Pancreas (tissue), 10 donors: ENCODE measurements at regions not wholly inside any gene's neighbourhood (a gene's known extent, or its start where the extent isn't known, plus 50 kb on each side); places are given as distances from the start of the nearest gene placed in this dataset.

Experiments
- ATAC-seq, 4 donors: fragments of 200-7000 bp; cut with Tn5 transposase; one replicate each; pipeline versions ENCODE4 v1.8.0 to v1.9.1; 2020; ENCODE audit warnings: mild to moderate bottlenecking in 4 of 4, moderate library complexity in 4 of 4
- DNase-seq, 6 donors: peaks; one replicate each; pipeline ENCODE4 v3.0.0-alpha.2; 2020
- FAIRE-seq: peaks from 2 replicates; lab custom pipeline; 2012; peaks lifted over from hg19 to GRCh38; lab: Jason Lieb, UNC
- H3K27ac ChIP-seq, 4 donors: fragments of 200-600 bp; sonication (generic); 1 replicate in 3 of 4; 2 replicates in 1 of 4; pipeline versions ENCODE4 v1.5.0 to v1.8.0; 2020
- H3K27me3 ChIP-seq, 4 donors: fragments of 200-600 bp; one replicate each; pipeline ENCODE4 v1.8.0; 2021
- H3K36me3 ChIP-seq, 3 donors: fragments of 200-600 bp; sonication (generic) in 1 of 3; one replicate each; pipeline versions ENCODE4 v1.5.0 to v1.8.0; 2020 to 2021
- H3K4me1 ChIP-seq, 3 donors: fragments of 200-600 bp; one replicate each; pipeline ENCODE4 v1.8.0; 2021
- H3K4me3 ChIP-seq, 4 donors: fragments of 200-600 bp; sonication (generic) in 2 of 4; one replicate each; pipeline versions ENCODE4 v1.5.0 to v1.8.0; 2020 to 2021
- H3K9me3 ChIP-seq, 4 donors: fragments of 200-600 bp; one replicate each; pipeline ENCODE4 v1.8.0; 2021
- CTCF ChIP-seq, 4 donors: fragments of 200-600 bp; sonication (generic) in 3 of 4; IDR thresholded peaks; one replicate each; pipeline versions ENCODE4 v1.5.0 to v1.8.0; 2021; ENCODE audit warnings: antibody characterized with exemption in 4 of 4
- WGBS, 2 donors: extraction: QIAGEN DNeasy Blood & Tissue Kit; methylation state at CpG; one replicate each; pipeline ENCODE4 v1.1.7; 2013; 5-methylcytosine and 5-hydroxymethylcytosine counted together
- intact Hi-C, 3 donors: fragments of 100-400 bp; cut with DNase I; formaldehyde crosslinking; loops; one replicate each; pipeline versions ENCODE4 v1.11.1 to v1.14.2; 2022
- donor health status: healthy with polysubstance abuse.
- donor health status: DM: no; HTN: no; CAD: no; lungs with moderate emphysema.
- donor health status: DM: no; HTN: no; CAD: no.
- donor health status: control.
- donor health status: control.
- donor health status: Bipolar disorder and iron deficiency.
- donor health status: DM: yes; HTN: yes; CAD: no.
- donor health status: DM: no; HTN: no; CAD: no.
- donor health status: DM: no; HTN: no; CAD: no.
- donor health status: DM: yes; HTN: yes; CAD: no.

GRCh38 chr4:82260632-82261031 is 113.2 kb downstream of the HNRNPD start:
- intact Hi-C loops: no loop called here
- ATAC-seq (no peak), FAIRE-seq (no peak), DNase-seq (no peak)
- H3K27me3 ChIP-seq: no peaks in the 10 kb centered on the region
- H3K4me3 ChIP-seq: no peak overlapping the region
- TF ChIP-seq CTCF (IDR thresholded peaks at IDR 0.05): no peak
- no peak overlapping the region for H3K27ac ChIP-seq
- no peaks in the 10 kb centered on the region for H3K9me3 ChIP-seq
- no peaks in the 10 kb centered on the region for H3K4me1 ChIP-seq
- H3K36me3 ChIP-seq: no peaks in the 10 kb centered on the region

GRCh38 chr4:82256718-82257117 is 117.1 kb downstream of the HNRNPD start:
- TF ChIP-seq CTCF (IDR thresholded peaks at IDR 0.05): no peak
- WGBS, 2 donors: 91 to 98% methylated on average over 2 of the region's 2 CpGs
- FAIRE-seq (no peak), DNase-seq (no peak), ATAC-seq (no peak)
- no peaks in the 10 kb centered on the region for H3K9me3 ChIP-seq
- no peaks in the 10 kb centered on the region for H3K36me3 ChIP-seq
- no peaks in the 10 kb centered on the region for H3K4me1 ChIP-seq
- no peak overlapping the region for H3K27ac ChIP-seq
- no peak overlapping the region for H3K4me3 ChIP-seq
- intact Hi-C loops: no loop called here
- no peaks in the 10 kb centered on the region for H3K27me3 ChIP-seq

GRCh38 chr4:82255657-82256056 is 118.1 kb downstream of the HNRNPD start:
- no peak overlapping the region for H3K4me3 ChIP-seq
- no peaks in the 10 kb centered on the region for H3K27me3 ChIP-seq
- 35 to 46% methylated on average over 1 of the region's 1 CpG for WGBS, 2 donors
- H3K27ac ChIP-seq: no peak overlapping the region
- DNase-seq: no peak
- no peak for ATAC-seq
- intact Hi-C loops: no loop called here
- no peaks in the 10 kb centered on the region for H3K9me3 ChIP-seq
- no peak for FAIRE-seq
- no peak for TF ChIP-seq CTCF (IDR thresholded peaks at IDR 0.05)
- no peaks in the 10 kb centered on the region for H3K4me1 ChIP-seq
- no peaks in the 10 kb centered on the region for H3K36me3 ChIP-seq

- Histone ChIP-seq H3K36me3 (no peaks in the 10 kb centered on the region), H3K27me3 (no peaks in the 10 kb centered on the region), H3K27ac (no peak overlapping the region), H3K4me3 (no peak overlapping the region), H3K9me3 (no peaks in the 10 kb centered on the region), H3K4me1 (no peaks in the 10 kb centered on the region)
- no peak for ATAC-seq
- no peak for DNase-seq
- FAIRE-seq: no peak
- WGBS, 2 donors: 32 to 56% methylated on average over 4 of the region's 4 CpGs
- intact Hi-C loops: no loop called here
- TF ChIP-seq CTCF (IDR thresholded peaks at IDR 0.05): no peak
Observed at GRCh38 chr4:82248903-82249632, 124.7 kb downstream of the HNRNPD start.

GRCh38 chr4:82247629-82248028 is 126.2 kb downstream of the HNRNPD start:
- H3K4me1 ChIP-seq: no peaks in the 10 kb centered on the region
- DNase-seq (no peak), FAIRE-seq (no peak), ATAC-seq (no peak)
- H3K36me3 ChIP-seq: no peaks in the 10 kb centered on the region
- no peaks in the 10 kb centered on the region for H3K27me3 ChIP-seq
- 78 to 88% methylated on average over 1 of the region's 1 CpG for WGBS, 2 donors
- TF ChIP-seq CTCF (IDR thresholded peaks at IDR 0.05): no peak
- intact Hi-C loops: no loop called here
- H3K4me3 ChIP-seq: no peak overlapping the region
- H3K9me3 ChIP-seq: no peaks in the 10 kb centered on the region
- no peak overlapping the region for H3K27ac ChIP-seq
